Heart left ventricle (tissue), 13 donors: ENCODE measurements at regions not wholly inside any gene's neighbourhood (a gene's known extent, or its start where the extent isn't known, plus 50 kb on each side); places are given as distances from the start of the nearest gene placed in this dataset.

Experiments used
- CTCF ChIP-seq, 12 donors: fragments of 200-600 bp; sonication (generic) in 4 of 12; IDR thresholded peaks; one replicate each; pipeline versions ENCODE4 v1.5.0 to v1.8.0; 2018 to 2022; ENCODE audit warnings: antibody characterized with exemption in 12 of 12, mild to moderate bottlenecking in 5 of 12
- POLR2A ChIP-seq, 2 donors: fragments of 450-650 bp; IDR thresholded peaks; one replicate each; pipeline ENCODE4 v1.6.1; 2017; ENCODE audit warnings: antibody characterized with exemption in 2 of 2, mild to moderate bottlenecking in 2 of 2, moderate library complexity in 2 of 2
- donor health status: ischemic (EF 13 %, LVEDD 7.1; RV severe dilation, severe dysfunction).
- donor health status: DM: no; HTN: yes; CAD: no.
- donor health status: DM: no; HTN: no; CAD: no.
- donor health status: ischemic (EF 25% LVEDD 6.9; RV normal size, moderate dysfunction).
- donor health status: ischemic (EF 25% LVEDD 5.7; RV mildly dilated, moderate dysfunction).
- donor health status: ischemic (EF 35%, LVEDD 5.7; RV mildly dilated, moderate dysfunction).
- donor health status: nonischemic (EF 11% LVEDD 7.7; RV severe dilation, severe dysfunction).
- donor health status: DM: yes; HTN: yes; CAD: no.
- donor health status: PGD.
- donor health status: ischemic (EF 29% LVEDD 5.4; RV normal size, mild dysfunction).
- donor health status: nonischemic (EF 23%, LVEDD 6.1; RV moderate dilation, normal function).

- TF ChIP-seq POLR2A (IDR thresholded peaks at IDR 0.05) (no peak), CTCF (IDR thresholded peaks at IDR 0.05) (peak; percentile 45 to 70 (median 62))
Measured at GRCh38 chr2:43127208-43127940, 99.0 kb downstream of the ZFP36L2 start.
